Mammary epithelial cell (primary cell): ENCODE measurements at regions not wholly inside any gene's neighbourhood (a gene's known extent, or its start where the extent isn't known, plus 50 kb on each side); places are given as distances from the start of the nearest gene placed in this dataset.

ENCODE experiments used
- CTCF ChIP-seq, 2 donors: IDR thresholded peaks in 1 of 2; conservative IDR thresholded peaks in 1 of 2; 2 replicates each; pipeline ENCODE4 v1.5.1; 2011 to 2012; ENCODE audit warnings: inconsistent platforms in 2 of 2, low read length in 2 of 2, mild to moderate bottlenecking in 2 of 2, control low read depth in 1 of 2, low read depth in 1 of 2; ENCODE audit not compliant: insufficient read depth in 1 of 2; ENCODE audit errors: extremely low read depth in 1 of 2
- EZH2 ChIP-seq: IDR thresholded peaks from 2 replicates; pipeline ENCODE4 v1.6.1; 2012; ENCODE audit warnings: low read length, inconsistent platforms, borderline replicate concordance

- no peak for TF ChIP-seq CTCF (conservative IDR thresholded peaks at IDR 0.05 in 1 of 2, IDR thresholded peaks at IDR 0.05 in 1 of 2; ENCODE audit: extremely low read depth in 1 of 2, insufficient read depth in 1 of 2, low read depth in 1 of 2, low read length in 2 of 2)
- TF ChIP-seq EZH2, result no peak
Measured at GRCh38 chr2:200042102-200042735, 86.8 kb downstream of the MAIP1 start.
